ENCODE measurements at regions not wholly inside any gene's neighbourhood (a gene's known extent, or its start where the extent isn't known, plus 50 kb on each side); places are given as distances from the start of the nearest gene placed in this dataset.

DNA sequence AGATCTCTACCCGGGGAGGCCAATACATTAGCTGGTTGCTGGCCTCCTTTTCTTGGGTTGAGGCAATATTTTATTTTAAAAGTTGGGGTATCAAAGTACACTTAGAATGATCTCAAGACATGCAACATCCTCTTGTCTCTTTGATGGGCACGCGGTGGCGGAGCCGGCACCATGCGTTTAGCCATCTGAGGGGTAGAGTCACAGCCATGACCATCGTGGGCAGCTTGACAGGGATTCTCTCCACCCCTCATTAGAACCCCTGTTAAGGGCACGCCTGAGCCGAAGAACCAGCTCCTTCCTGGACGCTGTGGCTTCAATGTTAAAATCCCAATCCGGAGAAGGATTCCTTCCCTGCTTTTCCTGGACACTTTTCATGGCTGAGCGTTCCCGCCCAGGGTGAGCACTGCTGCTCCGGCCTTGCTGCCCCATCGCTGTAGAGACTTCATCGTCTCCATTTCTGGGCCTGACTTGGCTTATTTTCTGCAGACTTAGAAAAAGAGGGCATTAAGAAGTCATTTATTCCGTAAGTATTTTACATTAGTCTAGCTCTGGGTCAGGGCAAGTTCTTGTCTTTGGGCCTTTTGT lies 142.7 kb upstream of the CDH4 start:
- TF ChIP-seq, protein P1, sequence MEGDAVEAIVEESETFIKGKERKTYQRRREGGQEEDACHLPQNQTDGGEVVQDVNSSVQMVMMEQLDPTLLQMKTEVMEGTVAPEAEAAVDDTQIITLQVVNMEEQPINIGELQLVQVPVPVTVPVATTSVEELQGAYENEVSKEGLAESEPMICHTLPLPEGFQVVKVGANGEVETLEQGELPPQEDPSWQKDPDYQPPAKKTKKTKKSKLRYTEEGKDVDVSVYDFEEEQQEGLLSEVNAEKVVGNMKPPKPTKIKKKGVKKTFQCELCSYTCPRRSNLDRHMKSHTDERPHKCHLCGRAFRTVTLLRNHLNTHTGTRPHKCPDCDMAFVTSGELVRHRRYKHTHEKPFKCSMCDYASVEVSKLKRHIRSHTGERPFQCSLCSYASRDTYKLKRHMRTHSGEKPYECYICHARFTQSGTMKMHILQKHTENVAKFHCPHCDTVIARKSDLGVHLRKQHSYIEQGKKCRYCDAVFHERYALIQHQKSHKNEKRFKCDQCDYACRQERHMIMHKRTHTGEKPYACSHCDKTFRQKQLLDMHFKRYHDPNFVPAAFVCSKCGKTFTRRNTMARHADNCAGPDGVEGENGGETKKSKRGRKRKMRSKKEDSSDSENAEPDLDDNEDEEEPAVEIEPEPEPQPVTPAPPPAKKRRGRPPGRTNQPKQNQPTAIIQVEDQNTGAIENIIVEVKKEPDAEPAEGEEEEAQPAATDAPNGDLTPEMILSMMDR (IDR thresholded peaks at IDR 0.05; ENCODE audit: insufficient read depth, missing control alignments), result no peak
- FAIRE-seq (no peak), DNase-seq (ENCODE audit: insufficient read length, low spot score) (no peak)

DNA sequence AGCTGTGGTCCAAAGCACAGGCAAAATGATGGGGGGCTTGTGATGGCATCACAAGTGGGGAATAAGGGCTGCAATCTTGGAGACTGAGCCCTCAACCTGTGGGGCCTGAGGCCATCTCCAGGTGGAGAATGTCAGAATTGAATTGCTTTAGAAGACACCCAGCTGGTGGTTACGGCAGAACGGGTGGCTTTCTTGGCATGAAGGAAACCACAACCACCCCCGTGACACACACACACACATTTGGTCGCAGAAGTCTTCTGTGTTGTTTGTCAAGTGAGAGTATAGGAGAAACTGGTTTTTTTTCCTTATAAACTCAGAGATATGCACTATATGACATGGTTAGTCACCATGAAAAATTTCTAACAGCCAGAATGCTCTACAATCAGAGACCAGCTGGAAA lies 139.5 kb upstream of the CDH4 start:
- DNase-seq (ENCODE audit: insufficient read length, low spot score) (no peak), FAIRE-seq (no peak)
- TF ChIP-seq, protein P1 (IDR thresholded peaks at IDR 0.05; ENCODE audit: insufficient read depth, missing control alignments), result no peak

DNA sequence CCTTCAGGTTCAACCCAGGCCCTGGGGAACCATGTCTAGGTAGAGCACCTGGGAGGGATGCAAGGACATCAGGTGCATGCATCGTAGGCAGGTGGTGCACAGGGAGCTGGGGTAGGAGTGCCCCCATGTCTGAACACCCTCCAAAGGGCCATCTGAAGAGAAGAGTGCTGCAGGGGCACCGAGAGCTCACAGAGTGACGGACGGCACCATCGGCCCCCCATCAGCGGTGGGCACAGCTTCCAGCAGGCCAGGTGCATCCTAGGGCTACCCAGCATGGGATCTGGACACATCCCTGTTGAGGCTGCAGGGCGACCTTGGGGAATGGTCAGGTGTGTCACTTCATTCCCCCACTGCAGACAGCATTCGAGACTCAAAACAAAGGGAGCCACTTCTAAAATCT lies 138.3 kb upstream of the CDH4 start:
- no peak for FAIRE-seq
- TF ChIP-seq, protein P1 (IDR thresholded peaks at IDR 0.05; ENCODE audit: insufficient read depth, missing control alignments), result no peak

DNA sequence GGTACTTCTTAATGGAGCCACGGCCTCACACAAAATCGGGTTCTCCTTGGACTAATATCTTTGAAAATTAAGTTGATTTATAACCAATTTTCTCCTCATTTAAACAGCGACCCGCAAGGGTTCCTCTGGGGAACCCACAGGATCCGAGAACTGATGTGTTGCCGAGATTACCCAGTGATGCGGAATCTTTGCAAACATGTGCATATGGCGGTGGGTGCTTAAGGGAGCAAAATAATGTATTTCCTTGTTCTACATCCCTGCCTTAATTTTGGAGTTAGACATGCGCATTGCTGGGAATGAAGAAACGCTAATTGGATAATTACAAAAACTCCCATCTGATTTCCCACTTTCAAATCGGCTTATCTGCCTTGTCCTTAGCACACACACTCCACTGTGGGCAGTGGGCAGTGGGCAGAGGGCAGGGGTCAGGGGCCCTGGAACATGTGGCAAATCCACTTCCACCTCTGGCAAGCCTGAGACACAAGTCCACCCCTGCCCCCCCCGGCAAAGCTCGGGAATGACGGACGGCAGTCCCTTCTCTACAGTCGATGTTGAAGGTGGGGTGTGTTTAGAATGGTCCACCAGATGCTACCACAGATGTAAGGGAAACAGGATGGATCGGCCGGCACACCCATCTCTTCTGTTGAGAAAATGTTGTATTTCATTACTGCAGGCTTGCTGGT lies 137.4 kb upstream of the CDH4 start:
- TF ChIP-seq, protein P1 (IDR thresholded peaks at IDR 0.05; ENCODE audit: insufficient read depth, missing control alignments), result no peak
- no peak for FAIRE-seq

More for the DNA sequence above, 138.3 kb upstream of the CDH4 start:
- DNase-seq (ENCODE audit: insufficient read length, low spot score), result no peak

GRCh38 chr20:61115364-61116065 lies 136.5 kb upstream of the CDH4 start:
- DNase-seq (ENCODE audit: insufficient read length, low spot score), result no peak
- FAIRE-seq, result no peak
- TF ChIP-seq, protein P1 (IDR thresholded peaks at IDR 0.05; ENCODE audit: insufficient read depth, missing control alignments), result no peak

More for the DNA sequence above, 137.4 kb upstream of the CDH4 start:
- DNase-seq (ENCODE audit: insufficient read length, low spot score), result no peak

DNA sequence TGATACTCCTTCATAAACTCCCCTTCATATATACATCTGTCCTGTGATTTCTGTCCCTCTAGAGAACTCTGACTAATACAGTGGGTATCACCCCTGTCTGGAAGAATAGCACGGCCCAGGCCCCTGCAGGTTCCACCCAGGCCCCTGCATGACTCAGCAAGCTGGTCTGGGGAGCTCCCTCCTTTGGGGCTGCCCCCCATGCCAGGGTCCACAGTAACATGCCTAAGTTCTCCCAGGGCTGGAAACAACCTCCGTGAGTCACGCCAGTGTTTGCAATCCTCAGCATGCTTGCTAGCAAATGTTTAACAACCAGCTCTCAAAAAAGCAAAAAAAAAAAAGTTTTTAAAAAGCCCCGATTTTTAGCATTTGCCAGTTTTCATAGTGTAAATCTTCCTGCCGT lies 134.3 kb upstream of the CDH4 start:
- TF ChIP-seq, protein P1 (IDR thresholded peaks at IDR 0.05; ENCODE audit: insufficient read depth, missing control alignments), result no peak

More for the DNA sequence above, 134.3 kb upstream of the CDH4 start:
- DNase-seq (ENCODE audit: insufficient read length, low spot score) (no peak), FAIRE-seq (no peak)

Measured in D721Med (cell line).